CD4-positive, alpha-beta T cell (primary cell): ENCODE measurements at regions not wholly inside any gene's neighbourhood (a gene's known extent, or its start where the extent isn't known, plus 50 kb on each side); places are given as distances from the start of the nearest gene placed in this dataset.

Source experiments
- ATAC-seq: fragments of 200-7000 bp; cut with Tn5 transposase; one replicate; pipeline ENCODE4 v1.10.0; 2022; ENCODE audit warnings: mild to moderate bottlenecking; ENCODE audit not compliant: poor library complexity
- CTCF ChIA-PET: fragments of 350-600 bp; sonication (Branson Sonifier 250); formaldehyde crosslinking; loops from one replicate; lab custom pipeline; 2021; ENCODE audit warnings: antibody characterized with exemption, inconsistent platforms; lab: Charles Lee
- POLR2A ChIA-PET: fragments of 350-600 bp; sonication (Branson Sonifier 250); formaldehyde crosslinking; loops from one replicate; lab custom pipeline; 2021; ENCODE audit warnings: antibody characterized with exemption, inconsistent platforms; lab: Charles Lee
- DNase-seq, 14 experiments: peaks; one replicate each; pipeline ENCODE4 v3.0.0-alpha.2; 2013 to 2020; ENCODE audit warnings: mixed read lengths in 2 of 14
- H3K27ac ChIP-seq, 2 donors: one replicate each; pipeline versions ENCODE4 v1.5.1 to v1.7.0; 2013; ENCODE audit warnings: low read length in 2 of 2, low read depth in 1 of 2, mild to moderate bottlenecking in 1 of 2
- H3K27me3 ChIP-seq, 2 experiments: 1 replicate in 1 of 2; 2 replicates in 1 of 2; pipeline versions ENCODE4 v1.6.1 to v1.7.0; 2013; ENCODE audit warnings: low read length in 2 of 2, control low read depth in 1 of 2, mild to moderate bottlenecking in 1 of 2, moderate library complexity in 1 of 2; ENCODE audit not compliant: insufficient read depth in 2 of 2, control insufficient read depth in 1 of 2
- H3K36me3 ChIP-seq: one replicate; pipeline ENCODE4 v1.6.1; 2013; ENCODE audit warnings: low read length, control low read depth; ENCODE audit not compliant: insufficient read depth
- H3K4me1 ChIP-seq: one replicate; pipeline ENCODE4 v1.6.1; 2013; ENCODE audit warnings: low read length, control low read depth; ENCODE audit not compliant: insufficient read depth
- H3K4me3 ChIP-seq: one replicate; pipeline ENCODE4 v1.5.1; 2013; ENCODE audit warnings: mild to moderate bottlenecking, low read length, moderate library complexity
- H3K9me3 ChIP-seq, 2 experiments: 1 replicate in 1 of 2; 2 replicates in 1 of 2; pipeline versions ENCODE4 v1.6.1 to v1.7.0; 2013; ENCODE audit warnings: low read length in 2 of 2, mild to moderate bottlenecking in 2 of 2, control low read depth in 1 of 2, moderate library complexity in 1 of 2; ENCODE audit not compliant: control insufficient read depth in 1 of 2, insufficient read depth in 1 of 2
- H3K27ac Mint-ChIP-seq: one replicate; pipeline ENCODE4 v1.8.0; 2020; ENCODE audit warnings: mixed read lengths
- H3K27me3 Mint-ChIP-seq: one replicate; pipeline ENCODE4 v1.8.0; 2021; ENCODE audit warnings: mixed read lengths
- H3K36me3 Mint-ChIP-seq: one replicate; pipeline ENCODE4 v1.8.0; 2021; ENCODE audit warnings: low read depth, mixed read lengths
- H3K4me1 Mint-ChIP-seq: one replicate; pipeline ENCODE4 v1.8.0; 2021; ENCODE audit warnings: low read depth, mixed read lengths
- H3K4me3 Mint-ChIP-seq: one replicate; pipeline ENCODE4 v1.8.0; 2020; ENCODE audit warnings: mild to moderate bottlenecking, mixed read lengths
- H3K9me3 Mint-ChIP-seq: one replicate; pipeline ENCODE4 v1.8.0; 2020; ENCODE audit warnings: mixed read lengths
- CTCF ChIP-seq: fragments of 200-600 bp; IDR thresholded peaks from one replicate; pipeline ENCODE4 v1.8.0; 2022; ENCODE audit warnings: antibody characterized with exemption, mild to moderate bottlenecking
- intact Hi-C, 2 experiments: fragments of 100-400 bp; cut with DNase I in 1 of 2; cut with micrococcal nuclease in 1 of 2; formaldehyde crosslinking; loops; one replicate each; pipeline versions ENCODE4 v1.15.1 to v1.9.0; 2023 to 2025; cut with DNase I, micrococcal nuclease

- no peaks in the 10 kb centered on the region for H3K4me1 ChIP-seq
- Mint-ChIP-seq H3K4me1 (no peaks in the 10 kb centered on the region), H3K9me3 (no peaks in the 10 kb centered on the region), H3K27ac (no peak overlapping the region), H3K27me3 (no peaks in the 10 kb centered on the region), H3K4me3 (no peak overlapping the region), H3K36me3 (no peaks in the 10 kb centered on the region)
- no peaks in the 10 kb centered on the region for H3K36me3 ChIP-seq
- H3K27ac ChIP-seq = no peak overlapping the region
- DNase-seq = no peak
- no peak for TF ChIP-seq CTCF
- intact Hi-C loops = no loop called here
- H3K27me3 ChIP-seq = no peaks in the 10 kb centered on the region
- ATAC-seq = no peak
- H3K4me3 ChIP-seq = no peak overlapping the region
- POLR2A ChIA-PET = no interaction called here
- CTCF ChIA-PET = interaction anchor here (1.4 kb wide), 1 partner anchor 9 kb away, joined by 4 read pairs; no protein-coding TSS in a partner anchor
- no peaks in the 10 kb centered on the region for H3K9me3 ChIP-seq
Measured at GRCh38 chr2:223669453-223670225, 67.5 kb upstream of the SCG2 start.

DNA sequence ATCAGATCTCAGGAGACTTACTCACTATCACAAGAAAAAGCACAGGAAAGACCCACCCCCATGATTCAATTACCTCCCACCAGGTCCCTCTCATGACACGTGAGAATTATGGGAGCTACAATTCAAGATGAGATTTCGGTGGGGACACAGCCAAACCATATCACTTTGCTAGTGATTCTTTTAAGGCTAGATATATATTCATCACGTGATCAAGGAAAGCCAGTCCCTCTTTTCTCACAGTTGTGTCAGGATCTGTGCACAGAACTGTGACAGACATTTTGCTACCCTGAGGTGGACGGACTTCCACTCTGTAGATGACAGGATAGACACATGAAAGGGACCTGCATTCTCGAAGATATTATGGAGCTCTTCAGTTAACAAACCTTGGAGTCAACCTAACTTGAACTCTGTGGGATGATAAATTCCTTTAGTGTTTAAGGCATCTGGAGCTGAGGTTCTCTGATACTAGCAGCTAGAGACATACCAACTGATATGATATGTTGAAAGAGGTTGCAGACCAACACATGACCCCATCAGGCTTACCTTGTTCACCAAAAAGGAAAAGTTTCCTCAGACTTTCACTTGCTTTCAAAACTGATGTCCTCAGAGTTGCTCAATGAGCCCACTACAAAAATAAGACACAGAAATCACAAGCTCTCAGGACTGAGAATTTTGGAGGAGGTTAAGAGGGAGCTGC, 66.3 kb upstream of the SCG2 start:
- CTCF ChIA-PET = interaction anchor here (0.8 to 1.4 kb wide), 2 partner anchors 9 to 10 kb away, joined by 3 to 4 read pairs; no protein-coding TSS in a partner anchor
- POLR2A ChIA-PET = no interaction called here
- Mint-ChIP-seq H3K36me3 (no peaks in the 10 kb centered on the region), H3K27ac (no peak overlapping the region), H3K9me3 (no peaks in the 10 kb centered on the region), H3K4me1 (no peaks in the 10 kb centered on the region), H3K27me3 (no peaks in the 10 kb centered on the region), H3K4me3 (no peak overlapping the region)
- DNase-seq (no peak), ATAC-seq (no peak)
- H3K9me3 ChIP-seq = no peaks in the 10 kb centered on the region
- TF ChIP-seq CTCF = no peak
- H3K4me3 ChIP-seq = no peak overlapping the region
- no peak overlapping the region for H3K27ac ChIP-seq
- H3K27me3 ChIP-seq = no peaks in the 10 kb centered on the region
- H3K4me1 ChIP-seq = no peaks in the 10 kb centered on the region
- intact Hi-C loops = no loop called here
- no peaks in the 10 kb centered on the region for H3K36me3 ChIP-seq

DNA sequence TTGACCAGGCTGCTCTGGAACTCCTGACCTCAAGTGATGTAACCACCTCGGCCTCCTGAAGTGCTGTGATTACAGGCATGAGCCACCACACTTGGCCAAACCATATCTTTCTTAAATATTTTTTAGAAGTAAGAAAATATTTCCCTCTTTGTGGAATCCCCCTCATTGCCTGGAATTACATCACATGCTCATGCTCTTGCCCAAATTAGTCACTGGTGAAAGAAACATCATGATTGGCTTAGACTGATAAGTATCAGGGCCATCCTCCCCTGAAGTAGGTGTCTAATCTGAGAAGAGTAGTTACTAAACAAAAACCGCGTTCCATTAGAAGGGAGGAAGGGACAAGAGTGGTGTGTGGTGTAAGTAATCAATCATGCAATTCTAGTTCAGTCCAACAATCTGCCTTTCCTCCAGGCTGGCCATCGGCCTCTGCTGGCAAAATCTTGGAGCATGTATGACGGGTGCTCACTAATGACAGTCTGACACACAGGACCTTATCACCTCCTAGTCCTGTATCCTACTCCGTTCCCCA, 52.3 kb upstream of the SCG2 start:
- ChIA-PET POLR2A (no interaction called here), CTCF (no interaction called here)
- no peak for DNase-seq
- Mint-ChIP-seq H3K4me3 (no peak overlapping the region), H3K9me3 (no peaks in the 10 kb centered on the region), H3K36me3 (no peaks in the 10 kb centered on the region), H3K27ac (no peak overlapping the region), H3K4me1 (no peaks in the 10 kb centered on the region), H3K27me3 (peaks cover 44% of the 10 kb centered on the region)
- peaks cover 5 to 11% of the 10 kb centered on the region in 2 experiments for H3K27me3 ChIP-seq
- H3K4me3 ChIP-seq = no peak overlapping the region
- no peak for ATAC-seq
- no peaks in the 10 kb centered on the region for H3K4me1 ChIP-seq
- H3K36me3 ChIP-seq = no peaks in the 10 kb centered on the region
- no peak for TF ChIP-seq CTCF
- H3K27ac ChIP-seq = no peak overlapping the region
- intact Hi-C loops = no loop called here
- H3K9me3 ChIP-seq = peaks cover 0 to 4% of the 10 kb centered on the region in 2 experiments
